ENCODE measurements at regions not wholly inside any gene's neighbourhood (a gene's known extent, or its start where the extent isn't known, plus 50 kb on each side); places are given as distances from the start of the nearest gene placed in this dataset.

DNA sequence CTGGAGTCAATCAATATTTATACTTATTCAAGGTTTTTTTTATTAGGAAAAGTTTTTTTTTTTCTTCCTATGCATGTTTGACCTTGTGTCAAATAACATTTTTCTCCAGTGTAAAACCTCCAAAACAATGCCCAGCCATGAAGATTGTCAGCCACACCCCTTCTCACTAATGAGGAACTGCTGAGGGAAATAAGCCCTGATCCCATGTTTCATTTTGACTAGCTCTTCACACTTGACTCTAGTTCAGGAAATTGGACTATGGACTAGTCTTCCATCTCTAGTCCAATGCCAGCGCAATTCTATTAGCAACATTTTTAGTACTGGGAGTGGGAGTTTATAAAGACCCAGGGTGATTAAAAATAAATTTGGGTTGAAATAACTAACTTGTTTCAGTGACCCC, 275.6 kb upstream of the CXCR4 start:
- no peaks in the 10 kb centered on the region for H3K27me3 Mint-ChIP-seq (ENCODE audit: low read depth)
- H3K4me3 Mint-ChIP-seq, result no peak overlapping the region
- peaks cover 23% of the 10 kb centered on the region for H3K4me1 Mint-ChIP-seq (ENCODE audit: low read depth)

DNA sequence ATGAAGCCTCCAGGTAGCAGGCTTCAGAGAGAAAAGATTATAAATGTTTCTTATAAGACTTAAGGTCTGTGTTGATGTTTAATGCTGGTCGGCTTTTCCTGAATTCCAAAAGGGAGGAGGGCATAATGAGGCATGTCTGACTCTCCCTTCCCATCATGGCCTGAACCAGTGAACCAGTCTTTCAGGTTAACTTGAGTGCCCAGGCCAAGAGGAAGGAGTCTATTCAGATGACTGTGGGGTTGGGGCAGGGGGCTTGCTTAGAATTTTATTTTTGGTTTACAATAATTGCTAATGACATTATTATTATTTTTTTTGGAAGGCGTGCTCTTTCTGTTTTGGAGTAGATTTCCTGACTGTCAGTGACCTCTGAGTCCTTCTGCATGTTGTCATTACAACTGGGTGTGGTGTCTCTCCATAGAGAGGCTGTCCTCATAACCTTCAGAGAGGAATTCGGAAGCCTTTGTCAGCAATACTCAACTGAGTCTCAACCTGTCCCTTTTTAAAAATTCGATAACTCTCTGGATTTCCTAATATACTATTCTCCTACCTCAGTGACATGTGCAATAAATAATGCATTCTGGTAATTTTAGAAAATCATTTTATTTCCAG, 275.1 kb upstream of the CXCR4 start:
- H3K36me3 Mint-ChIP-seq (ENCODE audit: low read depth), result no peaks in the 10 kb centered on the region
- peaks cover 23% of the 10 kb centered on the region for H3K4me1 Mint-ChIP-seq (ENCODE audit: low read depth)
- H3K27me3 Mint-ChIP-seq (ENCODE audit: low read depth), result no peaks in the 10 kb centered on the region
- H3K4me3 Mint-ChIP-seq, result no peak overlapping the region
- H3K9me3 Mint-ChIP-seq, result no peaks in the 10 kb centered on the region
- no peak overlapping the region for H3K27ac Mint-ChIP-seq

More for the DNA sequence above, 275.6 kb upstream of the CXCR4 start:
- no peak overlapping the region for H3K27ac Mint-ChIP-seq
- H3K9me3 Mint-ChIP-seq, result no peaks in the 10 kb centered on the region
- no peaks in the 10 kb centered on the region for H3K36me3 Mint-ChIP-seq (ENCODE audit: low read depth)

GRCh38 chr2:136389809-136390208, 271.9 kb upstream of the CXCR4 start:
- Mint-ChIP-seq H3K36me3 (ENCODE audit: low read depth) (no peaks in the 10 kb centered on the region), H3K9me3 (no peaks in the 10 kb centered on the region), H3K27me3 (ENCODE audit: low read depth) (no peaks in the 10 kb centered on the region), H3K4me1 (ENCODE audit: low read depth) (peaks cover 26% of the 10 kb centered on the region), H3K4me3 (no peak overlapping the region), H3K27ac (no peak overlapping the region)

- H3K36me3 Mint-ChIP-seq (ENCODE audit: low read depth), result no peaks in the 10 kb centered on the region
- H3K27ac Mint-ChIP-seq, result no peak overlapping the region
- no peak overlapping the region for H3K4me3 Mint-ChIP-seq
- no peaks in the 10 kb centered on the region for H3K9me3 Mint-ChIP-seq
- H3K4me1 Mint-ChIP-seq (ENCODE audit: low read depth), result peaks cover 46% of the 10 kb centered on the region
- no peaks in the 10 kb centered on the region for H3K27me3 Mint-ChIP-seq (ENCODE audit: low read depth)
Measured at GRCh38 chr2:136386046-136386445, 268.1 kb upstream of the CXCR4 start.

DNA sequence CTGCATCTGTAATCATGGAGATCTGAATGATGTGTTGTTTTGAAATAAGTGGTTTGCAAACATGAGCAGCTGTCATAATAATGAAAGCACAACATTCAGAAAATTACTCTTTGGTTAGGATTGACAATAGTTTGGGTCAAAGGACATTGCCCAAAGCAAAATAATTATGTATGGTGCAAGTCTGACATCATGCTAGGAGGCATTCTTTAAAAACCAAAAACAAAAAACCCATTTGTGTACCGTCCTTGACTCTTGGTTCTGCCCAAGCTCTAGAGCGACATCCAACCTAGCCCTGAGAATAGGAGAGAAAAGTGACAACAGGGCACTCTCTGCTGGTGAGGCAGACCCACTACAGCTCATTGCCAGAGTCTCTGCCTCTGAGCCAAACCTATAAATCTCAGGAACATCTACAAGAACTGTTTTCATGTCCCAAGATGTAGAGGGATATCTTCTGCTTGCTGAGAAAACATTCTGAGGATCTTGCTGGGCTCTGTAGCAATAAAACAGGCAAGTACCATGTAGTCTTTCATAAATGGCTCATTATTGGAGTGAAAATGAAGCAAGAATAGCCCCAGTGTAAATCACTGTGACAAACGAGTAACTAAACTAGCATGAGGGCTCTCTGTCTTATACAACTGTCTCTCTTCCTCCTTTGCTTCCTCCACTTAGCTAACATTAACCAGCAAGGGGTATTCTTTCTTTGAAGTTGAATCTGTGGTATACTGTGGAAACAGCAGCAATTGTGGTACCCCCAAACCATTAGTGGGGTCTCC, 266.8 kb upstream of the CXCR4 start:
- no peak overlapping the region for H3K4me3 Mint-ChIP-seq
- H3K36me3 Mint-ChIP-seq (ENCODE audit: low read depth), result no peaks in the 10 kb centered on the region
- H3K27ac Mint-ChIP-seq, result peak overlapping the region; percentile 76
- no peaks in the 10 kb centered on the region for H3K27me3 Mint-ChIP-seq (ENCODE audit: low read depth)
- H3K4me1 Mint-ChIP-seq (ENCODE audit: low read depth), result peaks cover 40% of the 10 kb centered on the region
- H3K9me3 Mint-ChIP-seq, result no peaks in the 10 kb centered on the region

- no peaks in the 10 kb centered on the region for H3K27me3 Mint-ChIP-seq (ENCODE audit: low read depth)
- no peaks in the 10 kb centered on the region for H3K9me3 Mint-ChIP-seq
- peak overlapping the region; percentile 87 for H3K27ac Mint-ChIP-seq
- no peaks in the 10 kb centered on the region for H3K36me3 Mint-ChIP-seq (ENCODE audit: low read depth)
- H3K4me3 Mint-ChIP-seq, result peak overlapping the region; percentile 36
- peaks cover 45% of the 10 kb centered on the region for H3K4me1 Mint-ChIP-seq (ENCODE audit: low read depth)
Measured at GRCh38 chr2:136383167-136383566, 265.2 kb upstream of the CXCR4 start.

DNA sequence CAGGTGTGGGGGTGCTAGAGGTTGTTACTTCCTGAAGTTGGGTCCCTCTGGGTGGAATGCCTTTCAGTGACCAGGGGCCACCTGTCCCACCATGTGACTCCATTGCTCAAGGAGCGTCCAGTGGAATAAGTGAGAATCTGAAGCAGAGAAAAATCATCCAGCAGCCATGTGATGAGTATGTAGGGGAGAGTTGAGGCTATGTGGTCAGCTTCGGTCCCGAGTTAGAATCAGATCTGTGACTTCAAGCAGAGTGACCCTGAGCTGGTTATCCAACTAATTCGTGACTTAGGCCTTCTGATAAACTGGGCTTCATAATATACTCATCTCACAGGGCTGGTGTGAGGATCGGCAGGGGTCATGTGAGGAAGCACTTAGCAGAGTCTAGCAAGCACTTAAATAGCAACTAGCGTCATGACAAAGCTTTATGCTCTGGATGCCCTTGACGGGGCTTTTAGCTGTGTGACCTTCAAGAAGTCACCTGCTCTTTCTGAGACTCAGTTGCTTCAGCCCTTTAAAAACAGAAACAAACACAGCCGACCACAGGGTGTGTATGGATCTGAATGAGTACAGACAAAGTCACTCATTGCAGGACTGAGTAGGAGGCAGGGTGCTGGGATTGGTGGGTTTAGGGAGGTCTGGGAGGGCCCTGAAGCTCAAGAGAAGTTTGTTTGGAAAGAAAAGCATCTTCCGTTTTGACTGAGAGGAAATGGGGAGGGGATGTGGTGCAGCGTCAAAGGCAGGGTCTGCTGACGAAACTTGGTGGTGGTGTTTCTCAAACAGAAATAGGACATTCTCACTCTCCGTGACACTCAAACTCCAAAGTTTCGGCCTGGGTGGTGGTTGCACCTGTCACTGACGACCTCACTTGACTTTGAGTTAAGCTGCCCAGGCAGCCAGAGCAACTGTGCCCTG, 264.0 kb upstream of the CXCR4 start:
- Mint-ChIP-seq H3K36me3 (ENCODE audit: low read depth) (no peaks in the 10 kb centered on the region), H3K27me3 (ENCODE audit: low read depth) (no peaks in the 10 kb centered on the region), H3K9me3 (no peaks in the 10 kb centered on the region), H3K27ac (peak overlapping the region; percentile 87), H3K4me3 (peak overlapping the region; percentile 63), H3K4me1 (ENCODE audit: low read depth) (peaks cover 57% of the 10 kb centered on the region)

- Mint-ChIP-seq H3K4me3 (peak overlapping the region; percentile 63), H3K9me3 (no peaks in the 10 kb centered on the region), H3K4me1 (ENCODE audit: low read depth) (peaks cover 64% of the 10 kb centered on the region), H3K27ac (peak overlapping the region; percentile 87), H3K36me3 (ENCODE audit: low read depth) (no peaks in the 10 kb centered on the region), H3K27me3 (ENCODE audit: low read depth) (no peaks in the 10 kb centered on the region)
Measured at GRCh38 chr2:136381245-136381644, 263.3 kb upstream of the CXCR4 start.

GRCh38 chr2:136378712-136379595, 261.0 kb upstream of the CXCR4 start:
- H3K36me3 Mint-ChIP-seq (ENCODE audit: low read depth), result peaks cover 5% of the 10 kb centered on the region
- no peaks in the 10 kb centered on the region for H3K9me3 Mint-ChIP-seq
- peak overlapping the region; percentile 12 for H3K27ac Mint-ChIP-seq

GRCh38 chr2:136377423-136378382, 259.8 kb upstream of the CXCR4 start:
- H3K36me3 Mint-ChIP-seq (ENCODE audit: low read depth), result peaks cover 5% of the 10 kb centered on the region
- no peak overlapping the region for H3K4me3 Mint-ChIP-seq
- H3K9me3 Mint-ChIP-seq, result no peaks in the 10 kb centered on the region
- peak overlapping the region; percentile 92 for H3K27ac Mint-ChIP-seq
- peaks cover 61% of the 10 kb centered on the region for H3K4me1 Mint-ChIP-seq (ENCODE audit: low read depth)
- no peaks in the 10 kb centered on the region for H3K27me3 Mint-ChIP-seq (ENCODE audit: low read depth)

More at GRCh38 chr2:136378712-136379595, 261.0 kb upstream of the CXCR4 start:
- Mint-ChIP-seq H3K4me1 (ENCODE audit: low read depth) (peaks cover 74% of the 10 kb centered on the region), H3K27me3 (ENCODE audit: low read depth) (no peaks in the 10 kb centered on the region), H3K4me3 (no peak overlapping the region)

- Mint-ChIP-seq H3K36me3 (ENCODE audit: low read depth) (peaks cover 5% of the 10 kb centered on the region), H3K27ac (peak overlapping the region; percentile 92), H3K4me1 (ENCODE audit: low read depth) (peaks cover 52% of the 10 kb centered on the region), H3K9me3 (no peaks in the 10 kb centered on the region), H3K27me3 (ENCODE audit: low read depth) (no peaks in the 10 kb centered on the region), H3K4me3 (peak overlapping the region; percentile 27)
Measured at GRCh38 chr2:136376798-136377211, 258.9 kb upstream of the CXCR4 start.

DNA sequence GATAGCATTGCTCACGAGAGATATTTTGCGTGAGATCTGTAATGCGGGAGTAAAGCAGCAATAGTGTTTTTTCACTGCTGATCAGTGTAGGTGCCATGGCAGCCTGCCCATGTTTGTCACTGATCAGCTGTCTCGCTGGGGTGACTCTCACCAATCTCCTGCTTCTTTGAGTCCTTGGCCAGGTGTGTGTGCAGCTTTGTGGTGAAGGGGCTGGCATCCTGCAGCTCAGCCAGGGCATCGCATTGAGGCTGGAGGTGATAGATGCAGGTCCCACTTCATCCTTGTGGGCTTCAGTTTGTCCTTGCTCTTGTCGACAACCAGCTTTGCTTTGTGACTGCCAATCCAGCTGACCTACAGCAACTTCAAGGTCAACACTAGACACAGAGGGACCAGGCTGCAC, 258.3 kb upstream of the CXCR4 start:
- Mint-ChIP-seq H3K27me3 (ENCODE audit: low read depth) (no peaks in the 10 kb centered on the region), H3K27ac (peak overlapping the region; percentile 92), H3K4me1 (ENCODE audit: low read depth) (peaks cover 46% of the 10 kb centered on the region), H3K9me3 (no peaks in the 10 kb centered on the region), H3K36me3 (ENCODE audit: low read depth) (peaks cover 5% of the 10 kb centered on the region), H3K4me3 (no peak overlapping the region)
